GM13976 (cell line): ENCODE measurements at regions not wholly inside any gene's neighbourhood (a gene's known extent, or its start where the extent isn't known, plus 50 kb on each side); places are given as distances from the start of the nearest gene placed in this dataset.

Source experiments
- DNase-seq: peaks from one replicate; pipeline ENCODE4 v3.0.0; 2012; ENCODE audit warnings: low spot score
- in situ Hi-C: fragments of 300-500 bp; cut with MboI; formaldehyde crosslinking; loops from one replicate; pipeline ENCODE4 v1.12.0; 2022; ENCODE audit warnings: low sequenced_read_pairs, mixed read lengths, inconsistent platforms; ENCODE audit not compliant: unreplicated experiment
- TF ChIP-seq, protein P1 (sequence below): IDR thresholded peaks from 2 replicates; pipeline ENCODE4 v1.5.1; 2012; ENCODE audit warnings: borderline replicate concordance, mild to moderate bottlenecking; ENCODE audit not compliant: insufficient read depth; ENCODE audit errors: extremely low read depth, missing control alignments, control extremely low read depth

DNA sequence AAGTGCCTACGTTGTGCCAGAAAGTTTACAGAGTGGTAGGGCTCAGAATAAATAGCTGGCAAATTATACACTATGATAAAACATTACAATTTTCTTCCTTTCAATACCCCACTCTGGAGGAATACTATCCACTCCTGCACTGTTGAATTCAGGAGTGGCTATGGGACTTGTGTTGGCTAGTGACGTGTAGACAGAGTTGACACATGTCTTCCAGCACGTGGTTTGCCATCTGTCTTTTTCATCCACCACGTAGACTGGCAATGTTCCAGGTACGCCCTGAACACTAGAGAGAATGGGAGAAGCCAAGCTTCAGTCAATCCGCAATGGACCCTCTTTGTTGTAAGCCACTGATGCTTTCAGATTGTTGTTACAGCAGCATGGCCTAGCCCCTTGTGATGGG is 168.8 kb upstream of the RBPJ start:
- DNase-seq, result no peak
- TF ChIP-seq, protein P1, sequence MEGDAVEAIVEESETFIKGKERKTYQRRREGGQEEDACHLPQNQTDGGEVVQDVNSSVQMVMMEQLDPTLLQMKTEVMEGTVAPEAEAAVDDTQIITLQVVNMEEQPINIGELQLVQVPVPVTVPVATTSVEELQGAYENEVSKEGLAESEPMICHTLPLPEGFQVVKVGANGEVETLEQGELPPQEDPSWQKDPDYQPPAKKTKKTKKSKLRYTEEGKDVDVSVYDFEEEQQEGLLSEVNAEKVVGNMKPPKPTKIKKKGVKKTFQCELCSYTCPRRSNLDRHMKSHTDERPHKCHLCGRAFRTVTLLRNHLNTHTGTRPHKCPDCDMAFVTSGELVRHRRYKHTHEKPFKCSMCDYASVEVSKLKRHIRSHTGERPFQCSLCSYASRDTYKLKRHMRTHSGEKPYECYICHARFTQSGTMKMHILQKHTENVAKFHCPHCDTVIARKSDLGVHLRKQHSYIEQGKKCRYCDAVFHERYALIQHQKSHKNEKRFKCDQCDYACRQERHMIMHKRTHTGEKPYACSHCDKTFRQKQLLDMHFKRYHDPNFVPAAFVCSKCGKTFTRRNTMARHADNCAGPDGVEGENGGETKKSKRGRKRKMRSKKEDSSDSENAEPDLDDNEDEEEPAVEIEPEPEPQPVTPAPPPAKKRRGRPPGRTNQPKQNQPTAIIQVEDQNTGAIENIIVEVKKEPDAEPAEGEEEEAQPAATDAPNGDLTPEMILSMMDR, result no peak
- in situ Hi-C loops, result no loop called here

DNA sequence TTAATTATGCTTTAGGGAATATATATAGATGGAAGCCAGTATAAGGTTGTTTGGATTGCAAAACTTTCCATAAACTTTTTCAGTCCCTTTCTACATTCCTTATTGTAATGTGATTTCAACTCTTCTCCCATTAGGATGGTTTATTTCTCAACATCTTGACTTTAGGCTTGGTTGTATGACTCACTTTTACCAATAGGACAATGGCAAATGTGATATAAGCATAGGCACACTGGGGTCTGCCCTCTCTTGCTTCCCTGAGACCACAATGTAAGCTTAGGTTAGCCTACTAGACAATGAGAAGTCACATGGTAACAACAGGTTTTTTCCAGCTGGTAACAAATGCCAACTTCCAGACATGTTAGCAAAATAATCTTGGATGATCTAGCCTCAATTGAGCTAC is 163.3 kb upstream of the RBPJ start:
- in situ Hi-C loops, result no loop called here
- no peak for DNase-seq

DNA sequence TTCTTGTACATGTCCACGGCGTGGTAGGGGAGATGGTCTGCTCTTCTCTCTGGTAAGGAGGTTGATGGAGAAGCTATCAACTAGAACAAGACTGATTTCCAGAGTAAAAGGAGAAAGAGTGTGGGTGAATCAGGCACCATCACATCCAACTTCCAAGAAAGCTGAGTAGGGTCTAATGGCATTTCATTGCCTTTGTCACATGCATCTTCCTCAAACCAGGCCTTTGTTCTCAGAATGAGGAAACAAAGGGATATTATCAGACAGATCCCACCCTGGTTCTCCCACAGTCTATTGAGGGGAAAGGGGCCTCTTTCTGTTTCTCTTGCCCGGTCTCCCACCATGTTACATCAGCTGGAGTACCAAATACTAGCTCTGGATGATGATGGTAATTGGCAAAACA is 160.2 kb upstream of the RBPJ start:
- TF ChIP-seq, protein P1, result no peak
- no peak for DNase-seq
- in situ Hi-C loops, result no loop called here

More for the DNA sequence above, 163.3 kb upstream of the RBPJ start:
- TF ChIP-seq, protein P1, result no peak

DNA sequence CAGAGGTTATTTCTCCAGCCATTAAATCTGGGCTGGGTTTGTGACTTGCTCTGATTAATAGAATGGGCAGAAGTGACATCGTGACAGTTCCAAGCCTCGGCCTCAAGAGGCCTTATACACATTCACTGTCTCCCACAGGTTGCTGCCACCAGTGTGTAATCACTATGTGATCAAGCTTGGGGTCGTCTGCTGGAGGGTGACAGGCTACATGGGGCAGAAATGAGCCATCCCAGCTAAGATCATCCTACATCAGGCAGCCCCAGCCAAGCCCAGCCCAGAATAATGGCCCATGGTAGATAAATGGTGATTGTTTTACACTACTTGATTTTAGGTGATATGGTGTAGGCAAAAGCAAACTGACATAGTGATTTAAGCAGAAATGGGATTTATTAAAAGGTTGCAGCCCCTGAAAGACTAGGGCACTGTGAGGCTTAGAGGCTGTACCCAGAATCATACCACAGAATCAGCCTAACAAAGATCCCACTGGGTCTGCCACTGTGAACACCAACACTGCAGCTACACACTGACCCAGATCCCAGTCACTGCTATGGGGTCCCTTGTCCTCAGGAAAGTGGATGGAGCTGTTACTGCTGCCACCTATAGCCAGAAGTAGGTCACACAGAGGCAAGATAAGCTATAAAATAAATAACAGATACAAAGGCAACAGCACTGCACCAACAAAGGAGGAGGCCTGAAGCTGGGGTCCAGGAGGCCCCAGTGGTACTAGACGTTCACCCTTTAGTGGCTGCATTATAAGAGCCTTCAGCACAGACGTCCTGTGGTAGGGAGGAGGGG is 159.6 kb upstream of the RBPJ start:
- TF ChIP-seq, protein P1, result no peak
- DNase-seq, result no peak
- in situ Hi-C loops, result no loop called here

DNA sequence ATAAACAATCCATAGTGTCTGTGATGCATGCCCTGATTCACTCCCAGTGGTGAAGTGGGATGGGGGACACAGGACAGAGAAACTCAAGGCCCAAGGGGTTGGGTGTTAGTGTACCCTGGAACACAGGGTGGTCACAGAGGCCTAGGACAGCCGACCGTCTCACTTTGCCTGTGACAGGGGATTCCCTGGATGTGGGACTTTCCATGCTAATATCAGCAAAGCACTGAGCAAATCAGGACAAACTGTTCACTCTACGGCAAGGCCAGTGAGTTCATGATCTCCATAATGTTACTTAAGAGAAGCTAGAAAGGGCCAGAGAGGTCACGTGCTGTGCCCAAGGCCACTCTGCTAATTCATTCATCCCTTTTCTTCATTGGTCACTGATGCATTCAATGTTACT is 158.7 kb upstream of the RBPJ start:
- TF ChIP-seq, protein P1, result no peak
- no peak for DNase-seq
- in situ Hi-C loops, result no loop called here

DNA sequence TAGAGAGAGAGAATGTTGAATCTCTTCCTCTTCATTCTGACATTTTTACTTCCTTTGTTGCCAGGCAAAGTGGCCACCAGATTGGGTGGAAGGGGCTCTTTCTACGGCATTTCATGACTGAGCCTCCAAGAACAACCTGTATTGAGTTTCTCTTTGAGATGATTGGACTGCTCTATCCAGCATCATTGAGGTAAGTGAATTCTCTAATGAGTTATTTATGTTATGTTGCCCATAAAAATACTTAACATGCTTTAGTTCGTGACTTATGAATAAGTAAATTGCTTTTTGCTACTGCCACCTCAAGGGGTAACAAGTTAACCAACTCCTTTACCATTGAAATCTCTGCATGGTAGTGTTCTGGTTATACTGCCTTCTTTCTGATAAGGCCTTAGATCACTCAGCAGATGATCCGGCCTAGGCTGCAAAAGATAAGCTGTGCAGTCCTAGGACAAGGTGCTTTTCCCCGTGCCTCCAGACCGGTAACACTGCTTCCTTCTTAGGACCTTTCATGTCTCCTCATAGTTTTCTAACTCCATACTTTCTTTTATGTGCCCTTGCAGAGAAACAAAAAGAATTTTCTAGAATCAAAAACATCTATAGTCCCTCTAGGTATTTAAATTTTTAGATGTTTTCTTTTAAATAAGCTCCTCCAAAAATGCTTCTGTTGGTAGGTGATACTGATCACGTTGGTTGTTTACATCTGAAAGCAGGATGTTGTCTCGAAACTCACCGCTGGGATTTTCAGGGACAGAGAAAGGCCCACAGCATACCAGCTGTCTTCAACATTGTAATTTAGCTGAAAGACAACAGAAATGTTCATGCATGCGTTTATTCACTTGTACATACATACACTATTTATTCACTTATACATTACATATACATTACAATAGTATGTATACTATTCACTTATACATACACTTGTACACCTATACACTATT is 157.1 kb upstream of the RBPJ start:
- in situ Hi-C loops, result no loop called here
- TF ChIP-seq, protein P1, result no peak
- no peak for DNase-seq
